ENCODE measurements at regions not wholly inside any gene's neighbourhood (a gene's known extent, or its start where the extent isn't known, plus 50 kb on each side); places are given as distances from the start of the nearest gene placed in this dataset.

- no TSS peak for BruUV-seq (replicated peaks)
- in situ Hi-C loops (cut with MboI), result no loop called here
- ChIA-PET RAD21 (ENCODE audit: unreplicated experiment) (no interaction called here), CTCF (interaction anchor here (0.8 to 1.0 kb wide), 3 partner anchors 52 to 1109 kb away, joined by 3 to 4 read pairs (median 3); no protein-coding TSS in a partner anchor), SMC1A (ENCODE audit: uncharacterized antibody, unreplicated experiment) (no interaction called here), POLR2A (no interaction called here)
- Histone ChIP-seq H4K20me1 (ENCODE audit: control insufficient read depth, insufficient read depth) (no peaks in the 10 kb centered on the region), H3K79me2 (ENCODE audit: control insufficient read depth, insufficient read depth, low read length) (no peaks in the 10 kb centered on the region), H2AFZ (ENCODE audit: control insufficient read depth, low read depth, low read length) (no peak overlapping the region), H3K4me3 (no peak overlapping the region), H3K9ac (ENCODE audit: control insufficient read depth, insufficient read depth, low read length) (no peak overlapping the region), H3K36me3 (ENCODE audit: control insufficient read depth in 2 of 2, insufficient read depth in 2 of 2, low read length in 1 of 2) (no peaks in the 10 kb centered on the region), H3K27ac (ENCODE audit: control insufficient read depth, insufficient read depth) (no peak overlapping the region), H3K9me3 (replicated peaks; ENCODE audit: control insufficient read depth, insufficient read depth, low read length) (no peaks in the 10 kb centered on the region), H3K27me3 (replicated peaks in 1 of 2; ENCODE audit: control insufficient read depth in 2 of 2, insufficient read depth in 2 of 2, low read length in 1 of 2) (peaks cover 0 to 2% of the 10 kb centered on the region in 2 experiments; a peak in 2 of 4 replicates), H3K4me2 (ENCODE audit: control insufficient read depth, insufficient read depth) (no peak overlapping the region), H3K4me1 (ENCODE audit: control insufficient read depth, insufficient read depth, low read length) (no peaks in the 10 kb centered on the region)
- no peak for DNase-seq (ENCODE audit: low read depth, low spot score)
- intact Hi-C loops (cut with micrococcal nuclease; ENCODE audit: unreplicated experiment), result no loop called here
- TF ChIP-seq, protein P1, sequence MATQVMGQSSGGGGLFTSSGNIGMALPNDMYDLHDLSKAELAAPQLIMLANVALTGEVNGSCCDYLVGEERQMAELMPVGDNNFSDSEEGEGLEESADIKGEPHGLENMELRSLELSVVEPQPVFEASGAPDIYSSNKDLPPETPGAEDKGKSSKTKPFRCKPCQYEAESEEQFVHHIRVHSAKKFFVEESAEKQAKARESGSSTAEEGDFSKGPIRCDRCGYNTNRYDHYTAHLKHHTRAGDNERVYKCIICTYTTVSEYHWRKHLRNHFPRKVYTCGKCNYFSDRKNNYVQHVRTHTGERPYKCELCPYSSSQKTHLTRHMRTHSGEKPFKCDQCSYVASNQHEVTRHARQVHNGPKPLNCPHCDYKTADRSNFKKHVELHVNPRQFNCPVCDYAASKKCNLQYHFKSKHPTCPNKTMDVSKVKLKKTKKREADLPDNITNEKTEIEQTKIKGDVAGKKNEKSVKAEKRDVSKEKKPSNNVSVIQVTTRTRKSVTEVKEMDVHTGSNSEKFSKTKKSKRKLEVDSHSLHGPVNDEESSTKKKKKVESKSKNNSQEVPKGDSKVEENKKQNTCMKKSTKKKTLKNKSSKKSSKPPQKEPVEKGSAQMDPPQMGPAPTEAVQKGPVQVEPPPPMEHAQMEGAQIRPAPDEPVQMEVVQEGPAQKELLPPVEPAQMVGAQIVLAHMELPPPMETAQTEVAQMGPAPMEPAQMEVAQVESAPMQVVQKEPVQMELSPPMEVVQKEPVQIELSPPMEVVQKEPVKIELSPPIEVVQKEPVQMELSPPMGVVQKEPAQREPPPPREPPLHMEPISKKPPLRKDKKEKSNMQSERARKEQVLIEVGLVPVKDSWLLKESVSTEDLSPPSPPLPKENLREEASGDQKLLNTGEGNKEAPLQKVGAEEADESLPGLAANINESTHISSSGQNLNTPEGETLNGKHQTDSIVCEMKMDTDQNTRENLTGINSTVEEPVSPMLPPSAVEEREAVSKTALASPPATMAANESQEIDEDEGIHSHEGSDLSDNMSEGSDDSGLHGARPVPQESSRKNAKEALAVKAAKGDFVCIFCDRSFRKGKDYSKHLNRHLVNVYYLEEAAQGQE (IDR thresholded peaks at IDR 0.05; ENCODE audit: low read depth, low read length), result no peak
- no peak for TF ChIP-seq TCF7 (IDR thresholded peaks at IDR 0.05; ENCODE audit: borderline replicate concordance)
- no peak for TF ChIP-seq NFYB (IDR thresholded peaks at IDR 0.05; ENCODE audit: insufficient read depth, low read depth, low read length)
- TF ChIP-seq ELK1 (IDR thresholded peaks at IDR 0.05; ENCODE audit: low read depth, low read length), result no peak
- TF ChIP-seq PAX8 (IDR thresholded peaks at IDR 0.05), result no peak
- no peak for TF ChIP-seq RUNX3 (IDR thresholded peaks at IDR 0.05; ENCODE audit: low read length)
- TF ChIP-seq CHD2 (IDR thresholded peaks at IDR 0.05; ENCODE audit: borderline replicate concordance, low read depth, low read length), result no peak
- TF ChIP-seq, protein P2, sequence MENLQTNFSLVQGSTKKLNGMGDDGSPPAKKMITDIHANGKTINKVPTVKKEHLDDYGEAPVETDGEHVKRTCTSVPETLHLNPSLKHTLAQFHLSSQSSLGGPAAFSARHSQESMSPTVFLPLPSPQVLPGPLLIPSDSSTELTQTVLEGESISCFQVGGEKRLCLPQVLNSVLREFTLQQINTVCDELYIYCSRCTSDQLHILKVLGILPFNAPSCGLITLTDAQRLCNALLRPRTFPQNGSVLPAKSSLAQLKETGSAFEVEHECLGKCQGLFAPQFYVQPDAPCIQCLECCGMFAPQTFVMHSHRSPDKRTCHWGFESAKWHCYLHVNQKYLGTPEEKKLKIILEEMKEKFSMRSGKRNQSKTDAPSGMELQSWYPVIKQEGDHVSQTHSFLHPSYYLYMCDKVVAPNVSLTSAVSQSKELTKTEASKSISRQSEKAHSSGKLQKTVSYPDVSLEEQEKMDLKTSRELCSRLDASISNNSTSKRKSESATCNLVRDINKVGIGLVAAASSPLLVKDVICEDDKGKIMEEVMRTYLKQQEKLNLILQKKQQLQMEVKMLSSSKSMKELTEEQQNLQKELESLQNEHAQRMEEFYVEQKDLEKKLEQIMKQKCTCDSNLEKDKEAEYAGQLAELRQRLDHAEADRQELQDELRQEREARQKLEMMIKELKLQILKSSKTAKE (IDR thresholded peaks at IDR 0.05; ENCODE audit: low read depth, poor library complexity, severe bottlenecking), result no peak
- TF ChIP-seq, protein P3, sequence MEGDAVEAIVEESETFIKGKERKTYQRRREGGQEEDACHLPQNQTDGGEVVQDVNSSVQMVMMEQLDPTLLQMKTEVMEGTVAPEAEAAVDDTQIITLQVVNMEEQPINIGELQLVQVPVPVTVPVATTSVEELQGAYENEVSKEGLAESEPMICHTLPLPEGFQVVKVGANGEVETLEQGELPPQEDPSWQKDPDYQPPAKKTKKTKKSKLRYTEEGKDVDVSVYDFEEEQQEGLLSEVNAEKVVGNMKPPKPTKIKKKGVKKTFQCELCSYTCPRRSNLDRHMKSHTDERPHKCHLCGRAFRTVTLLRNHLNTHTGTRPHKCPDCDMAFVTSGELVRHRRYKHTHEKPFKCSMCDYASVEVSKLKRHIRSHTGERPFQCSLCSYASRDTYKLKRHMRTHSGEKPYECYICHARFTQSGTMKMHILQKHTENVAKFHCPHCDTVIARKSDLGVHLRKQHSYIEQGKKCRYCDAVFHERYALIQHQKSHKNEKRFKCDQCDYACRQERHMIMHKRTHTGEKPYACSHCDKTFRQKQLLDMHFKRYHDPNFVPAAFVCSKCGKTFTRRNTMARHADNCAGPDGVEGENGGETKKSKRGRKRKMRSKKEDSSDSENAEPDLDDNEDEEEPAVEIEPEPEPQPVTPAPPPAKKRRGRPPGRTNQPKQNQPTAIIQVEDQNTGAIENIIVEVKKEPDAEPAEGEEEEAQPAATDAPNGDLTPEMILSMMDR (IDR thresholded peaks at IDR 0.05 in 2 of 3, conservative IDR thresholded peaks at IDR 0.05 in 1 of 3; ENCODE audit: control insufficient read depth in 2 of 3, extremely low read depth in 1 of 3, insufficient read depth in 1 of 3, low read depth in 3 of 3, low read length in 3 of 3), result no peak
- TF ChIP-seq ZBTB4 (CRISPR knock-in tag; IDR thresholded peaks at IDR 0.05), result no peak
- TF ChIP-seq SPI1 (IDR thresholded peaks at IDR 0.05; ENCODE audit: borderline replicate concordance, insufficient read depth, low read depth, low read length), result no peak
- TF ChIP-seq NR2C1 (IDR thresholded peaks at IDR 0.05), result no peak
- no peak for FAIRE-seq
- no peak for ATAC-seq
- WGBS (ENCODE audit: insufficient coverage, insufficient replicate concordance, low lambda C conversion rate, missing lambda C conversion rate), result 51% methylated on average over 7 of the region's 7 CpGs
Observed at GRCh38 chr5:158023266-158023665, 164.3 kb upstream of the CLINT1 start.
